Testis (tissue), 2 donors: ENCODE measurements at regions not wholly inside any gene's neighbourhood (a gene's known extent, or its start where the extent isn't known, plus 50 kb on each side); places are given as distances from the start of the nearest gene placed in this dataset.

Experiments used
- DNase-seq: peaks from one replicate; pipeline ENCODE4 v3.0.0-alpha.2; 2019
- H3K27ac ChIP-seq, 2 donors: fragments of 200-600 bp; sonication (generic); one replicate each; pipeline ENCODE4 v1.5.1; 2019
- H3K27me3 ChIP-seq: fragments of 200-600 bp; sonication (generic); one replicate; pipeline ENCODE4 v1.5.1; 2019
- H3K36me3 ChIP-seq: fragments of 200-600 bp; sonication (generic); one replicate; pipeline ENCODE4 v1.5.1; 2017; ENCODE audit warnings: low read depth; ENCODE audit errors: missing control alignments
- H3K4me1 ChIP-seq: fragments of 200-600 bp; sonication (generic); one replicate; pipeline ENCODE4 v1.5.1; 2019
- H3K4me3 ChIP-seq, 2 donors: fragments of 200-600 bp; sonication (generic); one replicate each; pipeline ENCODE4 v1.5.1; 2017 to 2019
- H3K9me3 ChIP-seq: fragments of 200-600 bp; sonication (generic); one replicate; pipeline ENCODE4 v1.5.1; 2017
- POLR2A ChIP-seq: fragments of 450-650 bp; IDR thresholded peaks from one replicate; pipeline ENCODE4 v1.6.1; 2017; ENCODE audit warnings: antibody characterized with exemption, mild to moderate bottlenecking, moderate library complexity
- WGBS, 2 donors: methylation state at CpG; one replicate each; pipeline ENCODE4 v1.1.5; 2018; 5-methylcytosine and 5-hydroxymethylcytosine counted together
- intact Hi-C: fragments of 100-400 bp; cut with DNase I; formaldehyde crosslinking; loops from one replicate; pipeline ENCODE4 v1.15.1; 2023; ENCODE audit warnings: low total_unique reads
- TF ChIP-seq, protein P1 (sequence below), 3 experiments: fragments of 450-650 bp in 2 of 3; fragments of 200-600 bp in 1 of 3; sonication (generic) in 1 of 3; IDR thresholded peaks; one replicate each; pipeline ENCODE4 v1.5.1; 2016 to 2019; ENCODE audit warnings: antibody characterized with exemption in 3 of 3, mild to moderate bottlenecking in 2 of 3, moderate library complexity in 1 of 3

DNA sequence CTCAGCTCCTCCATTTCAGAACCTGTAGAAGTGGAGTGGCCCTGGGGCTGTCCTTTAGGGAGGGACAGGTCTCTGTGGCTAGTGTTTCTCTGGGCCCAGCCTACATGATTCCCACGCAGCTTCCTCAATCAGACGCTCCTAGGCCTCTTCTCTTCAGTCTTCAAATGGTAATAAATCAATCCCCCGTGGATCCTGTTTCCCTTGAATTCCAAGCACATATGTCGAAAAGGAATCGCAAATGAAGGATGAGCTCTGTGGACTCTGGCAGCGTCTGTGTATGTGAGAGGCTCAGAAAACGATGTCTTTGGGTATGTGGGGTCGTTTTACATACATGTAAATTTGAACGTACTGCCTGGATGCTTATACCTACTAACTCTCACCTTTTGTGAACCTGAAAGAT, 98.5 kb upstream of the ST8SIA3 start:
- no peak overlapping the region for H3K4me3 ChIP-seq
- intact Hi-C loops: no loop called here
- no peaks in the 10 kb centered on the region for H3K27me3 ChIP-seq

DNA sequence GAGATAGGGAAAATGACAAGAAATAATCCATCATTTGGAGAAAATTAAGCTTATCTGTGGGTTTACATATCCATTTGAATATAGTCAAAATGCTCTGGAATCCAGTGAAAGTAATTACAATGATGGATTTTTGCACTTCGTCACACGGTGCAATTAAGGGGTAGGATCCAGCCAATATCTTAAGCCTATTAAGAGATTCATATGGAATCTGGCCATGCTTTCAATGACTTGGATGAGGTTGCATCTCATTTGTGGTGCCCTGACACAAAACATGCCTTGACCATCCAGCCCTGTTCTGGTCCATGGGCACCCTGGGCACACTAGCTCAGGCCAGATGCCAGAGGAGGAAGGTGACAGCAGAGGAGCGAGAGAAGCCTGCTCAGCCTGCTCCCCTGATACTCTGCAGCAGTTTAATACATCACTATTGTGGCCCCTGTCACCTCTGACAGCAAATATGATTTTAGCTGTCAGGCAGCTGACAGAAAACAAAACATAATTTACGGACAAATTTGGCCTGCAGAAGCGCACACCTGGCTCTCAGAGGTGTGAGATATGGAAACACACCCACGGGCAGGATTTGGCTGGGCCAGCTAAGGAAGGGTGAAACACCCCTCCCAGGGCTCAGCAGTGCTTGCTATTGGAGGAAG, 94.1 kb upstream of the ST8SIA3 start:
- H3K27me3 ChIP-seq: no peaks in the 10 kb centered on the region
- H3K36me3 ChIP-seq: no peaks in the 10 kb centered on the region
- H3K4me1 ChIP-seq: no peaks in the 10 kb centered on the region
- no peak overlapping the region for H3K27ac ChIP-seq
- no peaks in the 10 kb centered on the region for H3K9me3 ChIP-seq
- no peak overlapping the region for H3K4me3 ChIP-seq
- DNase-seq: no peak
- intact Hi-C loops: no loop called here
- TF ChIP-seq, protein P1, sequence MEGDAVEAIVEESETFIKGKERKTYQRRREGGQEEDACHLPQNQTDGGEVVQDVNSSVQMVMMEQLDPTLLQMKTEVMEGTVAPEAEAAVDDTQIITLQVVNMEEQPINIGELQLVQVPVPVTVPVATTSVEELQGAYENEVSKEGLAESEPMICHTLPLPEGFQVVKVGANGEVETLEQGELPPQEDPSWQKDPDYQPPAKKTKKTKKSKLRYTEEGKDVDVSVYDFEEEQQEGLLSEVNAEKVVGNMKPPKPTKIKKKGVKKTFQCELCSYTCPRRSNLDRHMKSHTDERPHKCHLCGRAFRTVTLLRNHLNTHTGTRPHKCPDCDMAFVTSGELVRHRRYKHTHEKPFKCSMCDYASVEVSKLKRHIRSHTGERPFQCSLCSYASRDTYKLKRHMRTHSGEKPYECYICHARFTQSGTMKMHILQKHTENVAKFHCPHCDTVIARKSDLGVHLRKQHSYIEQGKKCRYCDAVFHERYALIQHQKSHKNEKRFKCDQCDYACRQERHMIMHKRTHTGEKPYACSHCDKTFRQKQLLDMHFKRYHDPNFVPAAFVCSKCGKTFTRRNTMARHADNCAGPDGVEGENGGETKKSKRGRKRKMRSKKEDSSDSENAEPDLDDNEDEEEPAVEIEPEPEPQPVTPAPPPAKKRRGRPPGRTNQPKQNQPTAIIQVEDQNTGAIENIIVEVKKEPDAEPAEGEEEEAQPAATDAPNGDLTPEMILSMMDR (IDR thresholded peaks at IDR 0.05): no peak
- no peak for TF ChIP-seq POLR2A
- 69 to 70% methylated on average over 6 of the region's 6 CpGs for WGBS, 2 donors

More for the DNA sequence above, 98.5 kb upstream of the ST8SIA3 start:
- no peak for TF ChIP-seq POLR2A
- TF ChIP-seq, protein P1 (IDR thresholded peaks at IDR 0.05): no peak
- Histone ChIP-seq H3K36me3 (no peaks in the 10 kb centered on the region), H3K27ac (no peak overlapping the region), H3K4me1 (no peaks in the 10 kb centered on the region), H3K9me3 (no peaks in the 10 kb centered on the region)
- DNase-seq: no peak
- WGBS, 2 donors: 42 to 44% methylated on average over 9 of the region's 9 CpGs

DNA sequence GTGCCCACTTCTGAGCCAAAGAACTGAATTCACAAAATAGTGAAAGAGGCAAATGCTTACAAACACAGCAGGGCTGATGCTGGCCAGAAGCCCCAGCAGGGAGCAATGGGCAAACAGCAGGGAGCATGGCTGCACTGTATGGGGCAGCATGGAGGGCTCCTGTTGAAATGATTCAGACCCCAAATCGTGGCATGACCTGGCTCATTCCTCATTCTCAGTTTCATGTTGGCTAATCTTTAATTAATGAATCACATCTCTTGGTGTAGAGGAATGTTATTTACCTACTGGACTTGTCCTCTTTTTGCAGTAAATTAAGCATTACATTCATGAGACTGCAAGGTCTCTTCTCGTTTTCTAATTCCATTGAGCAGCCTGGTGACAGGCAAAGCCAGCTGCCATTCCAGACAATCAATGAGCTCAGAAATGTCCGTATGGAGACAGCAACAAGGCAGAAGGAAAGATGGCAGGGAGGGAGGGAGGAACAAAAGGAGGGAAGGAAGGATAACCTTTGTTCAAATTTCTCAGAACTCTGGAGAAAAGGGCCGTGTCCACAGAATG, 84.9 kb upstream of the ST8SIA3 start:
- H3K36me3 ChIP-seq: no peaks in the 10 kb centered on the region
- no peak overlapping the region for H3K4me3 ChIP-seq
- H3K9me3 ChIP-seq: no peaks in the 10 kb centered on the region
- H3K4me1 ChIP-seq: no peaks in the 10 kb centered on the region
- TF ChIP-seq, protein P1 (IDR thresholded peaks at IDR 0.05): no peak
- TF ChIP-seq POLR2A: no peak
- H3K27me3 ChIP-seq: no peaks in the 10 kb centered on the region
- intact Hi-C loops: no loop called here
- no peak for DNase-seq
- H3K27ac ChIP-seq: no peak overlapping the region
- 55 to 63% methylated on average over 4 of the region's 4 CpGs for WGBS, 2 donors

DNA sequence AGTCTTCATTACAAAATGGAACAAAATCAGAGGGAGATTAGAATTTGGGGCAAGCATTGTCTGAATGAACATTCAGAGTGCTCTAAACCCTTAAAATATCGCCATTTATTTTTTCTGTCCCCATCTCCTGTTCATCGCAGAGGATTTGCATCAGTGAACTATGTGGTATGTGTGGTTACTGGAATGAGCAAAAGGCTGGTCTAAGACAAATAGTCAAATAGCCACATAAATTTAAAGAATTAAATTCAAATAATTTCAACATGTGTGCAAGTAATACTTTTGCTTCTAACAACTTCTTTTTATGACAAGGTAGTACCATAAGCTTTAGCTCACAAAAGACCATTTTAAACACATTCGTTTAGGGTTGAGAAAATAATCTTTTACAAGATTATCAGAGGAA, 82.6 kb upstream of the ST8SIA3 start:
- WGBS, 2 donors: 82 to 87% methylated on average over 3 of the region's 3 CpGs

More for the DNA sequence above, 82.6 kb upstream of the ST8SIA3 start:
- no peak overlapping the region for H3K27ac ChIP-seq
- H3K9me3 ChIP-seq: no peaks in the 10 kb centered on the region
- no peaks in the 10 kb centered on the region for H3K4me1 ChIP-seq
- no peaks in the 10 kb centered on the region for H3K36me3 ChIP-seq
- DNase-seq: no peak
- TF ChIP-seq POLR2A: no peak
- TF ChIP-seq, protein P1 (IDR thresholded peaks at IDR 0.05): no peak
- no peak overlapping the region for H3K4me3 ChIP-seq
- intact Hi-C loops: no loop called here
- H3K27me3 ChIP-seq: no peaks in the 10 kb centered on the region
